HCT116 (cell line): ENCODE measurements at regions not wholly inside any gene's neighbourhood (a gene's known extent, or its start where the extent isn't known, plus 50 kb on each side); places are given as distances from the start of the nearest gene placed in this dataset.

Source experiments
- ATAC-seq: fragments of 200-7000 bp; cut with Tn5 transposase; 2 replicates; pipeline ENCODE4 v1.9.1; 2020; ENCODE audit warnings: mild to moderate bottlenecking, moderate library complexity
- BruUV-seq: library from RNA; stranded (reverse); fragments of 400-500 nt; replicated peaks from 2 replicates; lab custom pipeline; 2021; lab: Mats Ljungman, UMichigan
- CTCF ChIA-PET: fragments of 300-600 bp; sonication (Branson Sonifier 250); formaldehyde crosslinking; loops from one replicate; lab custom pipeline; 2021; ENCODE audit warnings: antibody characterized with exemption; lab: Charles Lee
- POLR2A ChIA-PET: fragments of 300-600, 350-600 bp; sonication (Branson Sonifier 250); formaldehyde crosslinking; loops from one replicate; lab custom pipeline; 2021; ENCODE audit warnings: antibody characterized with exemption; lab: Charles Lee
- RAD21 ChIA-PET, 2 experiments: fragments of 300-600 bp; sonication (Branson Sonifier 250); formaldehyde crosslinking; loops; one replicate each; lab custom pipeline; 2023; ENCODE audit warnings: low total read pairs in 2 of 2; ENCODE audit not compliant: uncharacterized antibody in 2 of 2, unreplicated experiment in 2 of 2, low non-redundant PET in 1 of 2; lab: Charles Lee
- DNase-seq: peaks from one replicate; pipeline ENCODE4 v3.0.0-alpha.2; 2010; ENCODE audit warnings: low read depth, low spot score
- H2AFZ ChIP-seq: fragments of 200-600 bp; shearing (Covaris generic), sonication (generic); 2 replicates; pipeline ENCODE4 v1.6.1; 2017; ENCODE audit warnings: low read depth, mixed run types, mixed read lengths, antibody characterized with exemption, low read length; ENCODE audit not compliant: poor library complexity, severe bottlenecking
- H3K27ac ChIP-seq: 2 replicates; pipeline ENCODE4 v1.5.1; 2012; ENCODE audit warnings: low read depth, low read length
- H3K27me3 ChIP-seq: fragments of 200-600 bp; sonication (generic); 2 replicates; pipeline ENCODE4 v1.6.1; 2016; ENCODE audit warnings: mixed run types, low read length, mixed read lengths; ENCODE audit not compliant: insufficient read depth
- H3K36me3 ChIP-seq, 2 experiments: fragments of 200-500 bp in 1 of 2; fragments of 200-600 bp in 1 of 2; sonication (Bioruptor generic) in 1 of 2; sonication (generic) in 1 of 2; 2 replicates each; pipeline versions ENCODE4 v1.5.1 to v1.6.1; 2014 to 2016; ENCODE audit warnings: low read length in 2 of 2, inconsistent platforms in 1 of 2, mixed read lengths in 1 of 2, mixed run types in 1 of 2; ENCODE audit not compliant: insufficient read depth in 2 of 2, control insufficient read depth in 1 of 2
- H3K4me1 ChIP-seq, 2 experiments: fragments of 200-600 bp in 1 of 2; sonication (generic) in 1 of 2; 2 replicates each; pipeline versions ENCODE4 v1.5.1 to v1.6.1; 2012 to 2017; ENCODE audit warnings: low read length in 2 of 2, inconsistent platforms in 1 of 2, mild to moderate bottlenecking in 1 of 2, mixed read lengths in 1 of 2, mixed run types in 1 of 2, moderate library complexity in 1 of 2; ENCODE audit not compliant: insufficient read depth in 2 of 2, control insufficient read depth in 1 of 2
- H3K4me2 ChIP-seq: fragments of 200-600 bp; sonication (generic); 2 replicates; pipeline ENCODE4 v1.6.1; 2017; ENCODE audit warnings: mixed run types, low read length, mixed read lengths
- H3K4me3 ChIP-seq, 2 experiments: fragments of 200-600 bp in 1 of 2; sonication (generic) in 1 of 2; replicated peaks in 1 of 2; 2 replicates each; pipeline ENCODE4 v1.5.1; 2011 to 2016; ENCODE audit warnings: low read length in 2 of 2, control low read depth in 1 of 2, low read depth in 1 of 2, mild to moderate bottlenecking in 1 of 2, mixed read lengths in 1 of 2, mixed run types in 1 of 2
- H3K79me2 ChIP-seq: fragments of 200-600 bp; sonication (generic); 2 replicates; pipeline ENCODE4 v1.6.1; 2017; ENCODE audit warnings: mild to moderate bottlenecking, mixed run types, low read length, moderate library complexity, mixed read lengths; ENCODE audit not compliant: insufficient read depth
- H3K9ac ChIP-seq: fragments of 200-600 bp; sonication (generic); 2 replicates; pipeline ENCODE4 v1.6.1; 2016; ENCODE audit warnings: low read length, mixed read lengths
- H3K9me2 ChIP-seq: fragments of 200-600 bp; sonication (generic), shearing (Covaris generic); 2 replicates; pipeline ENCODE4 v1.6.1; 2017; ENCODE audit warnings: mixed run types, mild to moderate bottlenecking, moderate library complexity; ENCODE audit not compliant: insufficient read depth
- H3K9me3 ChIP-seq, 2 experiments: fragments of 200-500 bp in 1 of 2; fragments of 200-600 bp in 1 of 2; sonication (Bioruptor generic) in 1 of 2; sonication (generic) in 1 of 2; 2 replicates each; pipeline ENCODE4 v1.6.1; 2014 to 2017; ENCODE audit warnings: low read length in 2 of 2, mixed read lengths in 2 of 2, inconsistent platforms in 1 of 2, low read depth in 1 of 2, mild to moderate bottlenecking in 1 of 2, mixed run types in 1 of 2, moderate library complexity in 1 of 2; ENCODE audit not compliant: control insufficient read depth in 1 of 2, insufficient read depth in 1 of 2
- H4K20me1 ChIP-seq: fragments of 200-600 bp; sonication (generic), shearing (Covaris generic); 2 replicates; pipeline ENCODE4 v1.6.1; 2017; ENCODE audit warnings: mixed run types, mild to moderate bottlenecking, moderate library complexity; ENCODE audit not compliant: insufficient read depth
- CBX3 ChIP-seq: IDR thresholded peaks from 2 replicates; pipeline ENCODE4 v1.6.1; 2012; ENCODE audit warnings: low read depth
- CEBPB ChIP-seq: IDR thresholded peaks from 2 replicates; pipeline ENCODE4 v1.6.1; 2012; ENCODE audit warnings: low read depth
- EGR1 ChIP-seq: IDR thresholded peaks from 2 replicates; pipeline ENCODE4 v1.6.1; 2012; ENCODE audit warnings: low read depth
- ELF1 ChIP-seq: IDR thresholded peaks from 2 replicates; pipeline ENCODE4 v1.6.1; 2012; ENCODE audit warnings: low read depth, borderline replicate concordance
- EZH2 ChIP-seq: fragments of 200-600 bp; sonication (generic); IDR thresholded peaks from 2 replicates; pipeline ENCODE4 v1.6.1; 2017; ENCODE audit warnings: antibody characterized with exemption, mixed run types
- EZH2phosphoT487 ChIP-seq: fragments of 200-600 bp; IDR thresholded peaks from 2 replicates; pipeline ENCODE4 v1.6.1; 2018; ENCODE audit warnings: antibody characterized with exemption, borderline replicate concordance
- FOSL1 ChIP-seq: IDR thresholded peaks from 2 replicates; pipeline ENCODE4 v1.6.1; 2012; ENCODE audit warnings: low read depth
- POLR2A ChIP-seq: IDR thresholded peaks from 2 replicates; pipeline ENCODE4 v1.7.0; 2011; ENCODE audit warnings: borderline replicate concordance; ENCODE audit not compliant: insufficient read depth, insufficient read length; ENCODE audit errors: extremely low read depth
- POLR2AphosphoS5 ChIP-seq: IDR thresholded peaks from 2 replicates; pipeline ENCODE4 v1.6.1; 2011; ENCODE audit warnings: mild to moderate bottlenecking, low read depth, low read length, moderate library complexity
- RAD21 ChIP-seq: IDR thresholded peaks from 2 replicates; pipeline ENCODE4 v1.6.1; 2012; ENCODE audit warnings: low read depth, mild to moderate bottlenecking
- SIN3A ChIP-seq: IDR thresholded peaks from 2 replicates; pipeline ENCODE4 v1.6.1; 2012; ENCODE audit warnings: low read depth
- SP1 ChIP-seq: IDR thresholded peaks from 2 replicates; pipeline ENCODE4 v1.6.1; 2012; ENCODE audit warnings: low read depth
- SRF ChIP-seq: IDR thresholded peaks from 2 replicates; pipeline ENCODE4 v1.6.1; 2012; ENCODE audit warnings: low read depth
- TCF7L2 ChIP-seq: IDR thresholded peaks from 2 replicates; pipeline ENCODE4 v1.7.0; 2011; ENCODE audit warnings: borderline replicate concordance, inconsistent platforms; ENCODE audit not compliant: insufficient read depth, insufficient read length; ENCODE audit errors: extremely low read depth
- YY1 ChIP-seq: IDR thresholded peaks from 2 replicates; pipeline ENCODE4 v1.6.1; 2011; ENCODE audit warnings: low read length, low read depth, moderate library complexity, mild to moderate bottlenecking; ENCODE audit not compliant: insufficient replicate concordance; ENCODE audit errors: extremely low read depth
- ZFX ChIP-seq: fragments of 450-650 bp; IDR thresholded peaks from 2 replicates; pipeline ENCODE4 v1.6.1; 2017
- ZNF274 ChIP-seq: fragments of 200-500 bp; sonication (Bioruptor generic); IDR thresholded peaks from 2 replicates; pipeline ENCODE4 v1.6.1; 2014; ENCODE audit warnings: mild to moderate bottlenecking, low read depth, low read length, inconsistent platforms
- intact Hi-C: fragments of 100-400 bp; cut with micrococcal nuclease; formaldehyde crosslinking; loops from 2 replicates; pipeline ENCODE4 v1.10.0; 2022
- TF ChIP-seq, protein P1 (sequence below): IDR thresholded peaks from 2 replicates; pipeline ENCODE4 v1.6.1; 2012
- TF ChIP-seq, protein P2 (sequence below): IDR thresholded peaks from 2 replicates; pipeline ENCODE4 v1.6.1; 2011; ENCODE audit warnings: mild to moderate bottlenecking, low read length, moderate library complexity; ENCODE audit not compliant: insufficient replicate concordance; ENCODE audit errors: extremely low read depth

DNA sequence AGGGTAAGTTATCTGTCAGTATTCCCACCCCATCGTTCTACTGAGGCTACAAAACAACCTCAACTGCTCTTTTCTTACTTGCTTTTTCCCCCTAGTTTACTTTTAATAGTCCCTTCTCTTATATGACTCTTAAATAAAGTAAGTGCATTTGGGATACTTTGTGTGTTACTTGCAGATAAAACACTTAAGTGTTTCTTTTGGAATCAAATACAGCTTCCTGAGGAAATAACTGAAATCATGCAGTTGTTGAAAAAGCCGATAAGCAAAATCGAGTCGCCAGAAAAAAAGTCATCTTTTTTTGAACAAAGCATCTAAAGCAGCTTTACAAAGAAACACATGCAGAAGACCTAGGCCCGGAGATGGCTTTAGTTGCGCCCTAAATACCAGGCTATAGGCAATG, 53.5 kb upstream of the EPB41L4A start:
- Histone ChIP-seq H3K4me3 (no peak overlapping the region), H3K9ac (no peak overlapping the region), H4K20me1 (no peaks in the 10 kb centered on the region), H3K4me1 (peaks cover 0 to 5% of the 10 kb centered on the region in 2 experiments; a peak in 1 of 4 replicates), H3K36me3 (no peaks in the 10 kb centered on the region), H3K79me2 (no peaks in the 10 kb centered on the region), H3K9me3 (no peaks in the 10 kb centered on the region), H3K27ac (no peak overlapping the region), H3K27me3 (no peaks in the 10 kb centered on the region), H3K9me2 (no peaks in the 10 kb centered on the region), H2AFZ (no peak overlapping the region), H3K4me2 (no peak overlapping the region)
- CTCF ChIA-PET: interaction anchor here (1.1 kb wide), 1 partner anchor 20 kb away, joined by 3 read pairs; no protein-coding TSS in a partner anchor
- DNase-seq (no peak), ATAC-seq (no peak)
- RAD21 ChIA-PET: no interaction called here
- BruUV-seq: no TSS peak
- no peak for TF ChIP-seq EZH2
- TF ChIP-seq CBX3: no peak
- TF ChIP-seq, protein P1, sequence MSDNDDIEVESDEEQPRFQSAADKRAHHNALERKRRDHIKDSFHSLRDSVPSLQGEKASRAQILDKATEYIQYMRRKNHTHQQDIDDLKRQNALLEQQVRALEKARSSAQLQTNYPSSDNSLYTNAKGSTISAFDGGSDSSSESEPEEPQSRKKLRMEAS: no peak
- no peak for TF ChIP-seq TCF7L2
- no peak for TF ChIP-seq FOSL1
- no peak for TF ChIP-seq SRF
- TF ChIP-seq ZNF274: no peak
- TF ChIP-seq RAD21: no peak
- no peak for TF ChIP-seq CEBPB
- TF ChIP-seq SP1: no peak
- TF ChIP-seq, protein P2, sequence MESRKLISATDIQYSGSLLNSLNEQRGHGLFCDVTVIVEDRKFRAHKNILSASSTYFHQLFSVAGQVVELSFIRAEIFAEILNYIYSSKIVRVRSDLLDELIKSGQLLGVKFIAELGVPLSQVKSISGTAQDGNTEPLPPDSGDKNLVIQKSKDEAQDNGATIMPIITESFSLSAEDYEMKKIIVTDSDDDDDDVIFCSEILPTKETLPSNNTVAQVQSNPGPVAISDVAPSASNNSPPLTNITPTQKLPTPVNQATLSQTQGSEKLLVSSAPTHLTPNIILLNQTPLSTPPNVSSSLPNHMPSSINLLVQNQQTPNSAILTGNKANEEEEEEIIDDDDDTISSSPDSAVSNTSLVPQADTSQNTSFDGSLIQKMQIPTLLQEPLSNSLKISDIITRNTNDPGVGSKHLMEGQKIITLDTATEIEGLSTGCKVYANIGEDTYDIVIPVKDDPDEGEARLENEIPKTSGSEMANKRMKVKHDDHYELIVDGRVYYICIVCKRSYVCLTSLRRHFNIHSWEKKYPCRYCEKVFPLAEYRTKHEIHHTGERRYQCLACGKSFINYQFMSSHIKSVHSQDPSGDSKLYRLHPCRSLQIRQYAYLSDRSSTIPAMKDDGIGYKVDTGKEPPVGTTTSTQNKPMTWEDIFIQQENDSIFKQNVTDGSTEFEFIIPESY: no peak
- no peak for TF ChIP-seq YY1
- no peak for TF ChIP-seq ELF1
- no peak for TF ChIP-seq EGR1
- no peak for TF ChIP-seq SIN3A
- no peak for TF ChIP-seq POLR2A
- no peak for TF ChIP-seq POLR2AphosphoS5
- no peak for TF ChIP-seq ZFX
- TF ChIP-seq EZH2phosphoT487: no peak
- POLR2A ChIA-PET: no interaction called here
- intact Hi-C loops: no loop called here
